ENCODE measurements at regions not wholly inside any gene's neighbourhood (a gene's known extent, or its start where the extent isn't known, plus 50 kb on each side); places are given as distances from the start of the nearest gene placed in this dataset.

DNA sequence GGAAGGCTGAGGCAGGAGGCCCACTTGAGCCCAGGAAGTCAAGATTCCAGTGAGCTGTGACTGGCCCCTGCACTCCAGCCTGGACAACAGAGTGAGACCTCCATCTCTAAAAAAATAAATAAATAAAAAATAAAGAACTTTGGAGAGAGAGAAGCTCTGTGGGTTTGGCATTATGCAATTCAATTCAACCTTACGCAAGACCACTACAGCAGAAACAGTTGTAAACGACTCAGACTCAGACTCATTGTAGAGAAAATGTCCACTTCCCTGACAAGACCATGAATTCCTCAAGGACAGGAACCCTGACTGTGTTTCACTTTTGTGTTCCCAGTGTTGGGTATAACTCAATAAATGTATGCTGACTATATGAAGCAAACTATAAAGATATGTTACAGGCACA lies 90.3 kb upstream of the C3orf80 start:
- H3K36me3 Mint-ChIP-seq (ENCODE audit: insufficient read depth in 1 of 3, low read depth in 3 of 3), result no peaks in the 10 kb centered on the region
- no peak overlapping the region for H3K27ac ChIP-seq (ENCODE audit: insufficient read length, low read depth, low read length)

More for the DNA sequence above, 90.3 kb upstream of the C3orf80 start:
- Histone ChIP-seq H3K56ac (ENCODE audit: insufficient read length, low read depth, low read length) (no peak overlapping the region), H3K27me3 (ENCODE audit: insufficient read depth, low read length) (no peaks in the 10 kb centered on the region), H3K4me2 (ENCODE audit: insufficient read depth, insufficient read length, low read length) (no peak overlapping the region), H3K9me3 (ENCODE audit: control insufficient read depth, low read depth, low read length) (no peaks in the 10 kb centered on the region), H2BK15ac (ENCODE audit: low read depth, low read length) (no peak overlapping the region), H4K5ac (ENCODE audit: insufficient read length, low read depth, low read length) (no peak overlapping the region), H4K91ac (ENCODE audit: insufficient read length, low read depth, low read length) (no peak overlapping the region), H3K4ac (ENCODE audit: low read depth, low read length) (no peak overlapping the region), H3K79me1 (ENCODE audit: insufficient read depth, low read depth, low read length, poor library complexity, severe bottlenecking) (no peaks in the 10 kb centered on the region), H2BK12ac (ENCODE audit: insufficient read length, low read depth, low read length) (no peak overlapping the region), H2BK5ac (ENCODE audit: insufficient read length, low read length) (no peak overlapping the region), H3T11ph (ENCODE audit: low read length) (no peak overlapping the region), H3K23ac (ENCODE audit: insufficient read length, low read depth, low read length) (no peak overlapping the region), H2AK5ac (ENCODE audit: insufficient read length, low read length) (no peak overlapping the region), H3K79me2 (ENCODE audit: insufficient read depth, low read length) (no peaks in the 10 kb centered on the region), H3K23me2 (ENCODE audit: insufficient read length, low read depth, low read length, poor library complexity, severe bottlenecking) (no peaks in the 10 kb centered on the region), H2AFZ (ENCODE audit: low read length) (no peak overlapping the region), H3K9ac (ENCODE audit: extremely low read depth, insufficient read length, low read length) (no peak overlapping the region), H2BK20ac (ENCODE audit: low read depth, low read length, poor library complexity, severe bottlenecking) (no peak overlapping the region), H3K18ac (ENCODE audit: insufficient read length, low read depth, low read length) (no peak overlapping the region), H3K4me1 (ENCODE audit: insufficient read depth, low read length) (no peaks in the 10 kb centered on the region), H2BK120ac (ENCODE audit: low read depth, low read length, poor library complexity, severe bottlenecking) (no peak overlapping the region), H3K14ac (ENCODE audit: insufficient read depth, low read length) (no peak overlapping the region), H4K8ac (replicated peaks; ENCODE audit: insufficient read length, low read depth, low read length) (no peak overlapping the region), H4K20me1 (ENCODE audit: control insufficient read depth, insufficient read depth, insufficient read length) (no peaks in the 10 kb centered on the region)
- Mint-ChIP-seq H3K27ac (no peak overlapping the region), H3K4me3 (no peak overlapping the region), H3K27me3 (ENCODE audit: low read depth) (no peaks in the 10 kb centered on the region), H3K9me3 (no peaks in the 10 kb centered on the region; a peak in 1 of 5 replicates), H3K4me1 (peaks cover 7% of the 10 kb centered on the region in 2 experiments)
- no peak for TF ChIP-seq CTCF (conservative IDR thresholded peaks at IDR 0.05)
- WGBS (ENCODE audit: extremely low coverage, insufficient read length, low lambda C conversion rate), result no CpG with 5 or more reads among the region's 2 CpGs
- DNase-seq, result no peak
